AG09319 (cell line): ENCODE measurements at regions not wholly inside any gene's neighbourhood (a gene's known extent, or its start where the extent isn't known, plus 50 kb on each side); places are given as distances from the start of the nearest gene placed in this dataset.

Experiments used
- DNase-seq: peaks from one replicate; pipeline ENCODE4 v3.0.0-alpha.2; 2010; ENCODE audit warnings: low read depth; ENCODE audit errors: extremely low read depth
- TF ChIP-seq, protein P1 (sequence below): IDR thresholded peaks from 2 replicates; pipeline ENCODE4 v1.5.1; 2011; ENCODE audit warnings: low read depth, mild to moderate bottlenecking, inconsistent platforms, low read length, moderate library complexity

DNA sequence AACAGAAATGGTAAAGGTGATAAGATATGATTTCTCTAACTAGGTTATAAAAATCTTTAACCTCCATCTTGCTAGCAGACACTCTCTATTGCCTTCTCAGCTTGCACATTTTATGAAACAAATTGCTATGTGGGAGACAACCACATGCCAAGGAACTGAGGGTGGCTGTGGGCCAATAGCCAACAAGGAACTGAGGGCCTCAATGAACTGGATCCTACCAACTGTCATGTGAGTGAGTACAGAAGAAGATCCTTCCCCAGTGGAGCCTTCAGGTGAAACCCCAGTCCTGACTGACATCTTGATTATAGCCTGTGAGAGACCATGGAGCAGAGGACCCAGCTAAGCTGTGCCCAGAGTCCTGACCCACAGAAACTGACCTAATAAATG is 129.2 kb upstream of the LRIG1 start:
- no peak for DNase-seq
- TF ChIP-seq, protein P1, sequence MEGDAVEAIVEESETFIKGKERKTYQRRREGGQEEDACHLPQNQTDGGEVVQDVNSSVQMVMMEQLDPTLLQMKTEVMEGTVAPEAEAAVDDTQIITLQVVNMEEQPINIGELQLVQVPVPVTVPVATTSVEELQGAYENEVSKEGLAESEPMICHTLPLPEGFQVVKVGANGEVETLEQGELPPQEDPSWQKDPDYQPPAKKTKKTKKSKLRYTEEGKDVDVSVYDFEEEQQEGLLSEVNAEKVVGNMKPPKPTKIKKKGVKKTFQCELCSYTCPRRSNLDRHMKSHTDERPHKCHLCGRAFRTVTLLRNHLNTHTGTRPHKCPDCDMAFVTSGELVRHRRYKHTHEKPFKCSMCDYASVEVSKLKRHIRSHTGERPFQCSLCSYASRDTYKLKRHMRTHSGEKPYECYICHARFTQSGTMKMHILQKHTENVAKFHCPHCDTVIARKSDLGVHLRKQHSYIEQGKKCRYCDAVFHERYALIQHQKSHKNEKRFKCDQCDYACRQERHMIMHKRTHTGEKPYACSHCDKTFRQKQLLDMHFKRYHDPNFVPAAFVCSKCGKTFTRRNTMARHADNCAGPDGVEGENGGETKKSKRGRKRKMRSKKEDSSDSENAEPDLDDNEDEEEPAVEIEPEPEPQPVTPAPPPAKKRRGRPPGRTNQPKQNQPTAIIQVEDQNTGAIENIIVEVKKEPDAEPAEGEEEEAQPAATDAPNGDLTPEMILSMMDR: no peak

GRCh38 chr3:66633402-66634381 is 132.9 kb upstream of the LRIG1 start:
- no peak for DNase-seq
- TF ChIP-seq, protein P1: no peak

- no peak for DNase-seq
- TF ChIP-seq, protein P1: no peak
These were observed 137.9 kb upstream of the LRIG1 start for GRCh38 chr3:66638717-66639116.

- no peak for DNase-seq
- TF ChIP-seq, protein P1: no peak
These were observed 139.1 kb upstream of the LRIG1 start for GRCh38 chr3:66639809-66640356.

GRCh38 chr3:66642019-66642418 is 141.2 kb upstream of the LRIG1 start:
- TF ChIP-seq, protein P1: no peak
- DNase-seq: no peak

DNA sequence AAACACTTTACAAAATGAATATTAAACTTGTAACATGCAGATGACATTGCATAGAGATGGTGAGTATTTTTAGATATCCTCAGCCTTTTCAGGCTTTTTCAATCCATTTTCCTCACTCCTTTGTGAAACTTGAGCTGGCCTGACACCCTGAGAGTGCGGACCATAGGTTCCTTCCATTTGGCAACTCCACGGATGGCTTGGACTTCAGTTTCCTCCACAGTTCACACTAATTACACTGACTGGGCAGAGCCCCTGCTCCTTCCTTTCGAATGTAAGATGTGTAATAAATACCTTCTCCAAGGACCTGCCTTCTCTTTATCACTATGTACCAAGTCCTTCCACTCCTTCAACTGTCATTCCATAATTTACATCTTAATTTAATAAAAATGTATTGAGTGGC is 141.7 kb upstream of the LRIG1 start:
- DNase-seq: no peak

GRCh38 chr3:66644549-66644948 is 143.7 kb upstream of the LRIG1 start:
- DNase-seq: no peak
- TF ChIP-seq, protein P1: no peak

More for the DNA sequence above, 141.7 kb upstream of the LRIG1 start:
- TF ChIP-seq, protein P1: no peak
